ENCODE measurements at regions not wholly inside any gene's neighbourhood (a gene's known extent, or its start where the extent isn't known, plus 50 kb on each side); places are given as distances from the start of the nearest gene placed in this dataset.

DNA sequence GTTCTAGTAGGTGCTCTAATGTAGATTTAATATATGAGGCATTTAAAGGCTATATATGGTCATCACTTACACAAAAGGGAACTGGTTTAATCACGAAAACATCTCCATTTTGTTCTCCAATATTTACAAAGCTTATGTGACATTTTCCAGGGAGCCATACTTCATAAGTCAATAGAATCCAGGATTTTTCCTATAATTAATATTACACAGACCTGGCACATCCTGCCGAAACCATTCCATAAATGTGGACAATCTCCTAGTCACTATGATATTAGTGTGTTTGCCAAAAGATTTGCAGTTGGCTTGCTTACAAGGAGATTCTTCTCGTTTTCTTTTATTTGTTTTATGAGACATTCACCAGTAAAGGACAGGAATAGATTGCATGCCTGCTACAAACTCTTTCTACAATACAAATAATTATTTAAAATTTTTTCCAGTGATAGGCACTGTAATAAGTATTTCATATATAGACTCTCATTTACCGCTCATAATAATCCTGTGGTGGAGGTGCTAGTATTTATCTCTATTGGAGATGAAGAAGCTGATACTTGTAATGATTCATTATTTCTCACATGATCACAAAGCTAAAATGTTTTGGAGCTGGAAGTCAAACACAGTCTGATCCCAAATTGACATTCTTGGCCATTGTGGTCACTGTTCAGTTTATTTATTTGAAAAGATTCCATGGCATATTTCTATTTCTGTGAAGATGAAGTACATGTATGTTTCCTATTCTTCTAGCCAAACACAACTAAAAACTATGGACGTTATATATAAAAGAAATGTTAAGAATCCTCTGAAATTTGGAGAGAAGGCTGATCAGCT, 597.0 kb downstream of the HTR1B start:
- TF ChIP-seq CTCF (IDR thresholded peaks at IDR 0.05; ENCODE audit: low read depth, low read length, missing input control): no peak
- no peak for TF ChIP-seq SP1 (IDR thresholded peaks at IDR 0.05)
- no peak for TF ChIP-seq GABPA (IDR thresholded peaks at IDR 0.05 in 1 of 2, conservative IDR thresholded peaks at IDR 0.05 in 1 of 2)
- no peak for TF ChIP-seq REST (IDR thresholded peaks at IDR 0.05)
- no peak for TF ChIP-seq RAD21 (IDR thresholded peaks at IDR 0.05)
- TF ChIP-seq YY1 (IDR thresholded peaks at IDR 0.05): no peak
- no peak for TF ChIP-seq HNF4G (IDR thresholded peaks at IDR 0.05)
- TF ChIP-seq, protein P1, sequence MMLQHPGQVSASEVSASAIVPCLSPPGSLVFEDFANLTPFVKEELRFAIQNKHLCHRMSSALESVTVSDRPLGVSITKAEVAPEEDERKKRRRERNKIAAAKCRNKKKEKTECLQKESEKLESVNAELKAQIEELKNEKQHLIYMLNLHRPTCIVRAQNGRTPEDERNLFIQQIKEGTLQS (IDR thresholded peaks at IDR 0.05): no peak
- TF ChIP-seq RXRA (IDR thresholded peaks at IDR 0.05): no peak

All from liver (tissue), 3 donors.